ENCODE measurements at regions not wholly inside any gene's neighbourhood (a gene's known extent, or its start where the extent isn't known, plus 50 kb on each side); places are given as distances from the start of the nearest gene placed in this dataset.

DNA sequence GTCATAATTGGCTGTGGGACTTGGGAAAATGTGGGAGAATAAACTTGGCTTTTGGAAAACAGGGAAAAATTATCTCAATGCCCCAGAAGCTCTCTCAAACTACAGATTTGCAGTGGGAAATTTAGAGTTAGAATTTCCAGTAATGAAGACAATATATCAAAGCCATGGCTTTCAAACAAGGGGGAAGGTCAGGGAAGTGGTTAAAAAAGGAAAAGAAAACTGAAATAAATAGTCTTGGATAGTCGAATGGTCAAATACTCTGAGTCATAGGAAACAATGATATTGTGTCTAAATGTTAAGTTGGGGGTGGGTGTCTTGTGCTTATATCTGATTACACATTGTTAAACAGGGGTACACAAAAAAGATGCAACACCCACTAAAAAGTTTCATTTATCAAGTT lies 272.4 kb upstream of the COL8A1 start:
- no peak for DNase-seq

- DNase-seq: no peak
Measured at GRCh38 chr3:99365396-99365795, 273.0 kb upstream of the COL8A1 start.

DNA sequence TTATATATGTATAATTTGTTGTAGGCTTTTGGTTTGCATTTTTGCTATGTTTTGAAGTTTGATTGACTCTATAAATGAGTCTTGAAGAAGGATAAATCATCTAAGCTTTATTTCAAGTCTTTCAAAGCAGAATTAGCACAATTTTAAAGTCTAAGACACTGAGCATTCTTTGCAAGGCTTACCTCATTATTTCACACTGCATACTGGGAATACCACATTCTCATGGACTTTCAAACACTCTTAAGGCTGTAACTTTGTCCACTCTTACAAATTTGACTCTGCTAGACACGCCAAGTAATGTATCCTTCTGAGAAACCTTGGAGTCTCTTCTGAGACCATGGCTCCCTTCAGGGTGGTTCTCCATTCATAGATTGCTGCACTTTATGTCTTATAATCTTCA lies 281.3 kb upstream of the COL8A1 start:
- DNase-seq: no peak

- DNase-seq: no peak
Measured at GRCh38 chr3:99356696-99357095, 281.7 kb upstream of the COL8A1 start.

GRCh38 chr3:99355465-99355864 lies 282.9 kb upstream of the COL8A1 start:
- peak in 1 of 4 experiments; percentile 1 for DNase-seq

DNA sequence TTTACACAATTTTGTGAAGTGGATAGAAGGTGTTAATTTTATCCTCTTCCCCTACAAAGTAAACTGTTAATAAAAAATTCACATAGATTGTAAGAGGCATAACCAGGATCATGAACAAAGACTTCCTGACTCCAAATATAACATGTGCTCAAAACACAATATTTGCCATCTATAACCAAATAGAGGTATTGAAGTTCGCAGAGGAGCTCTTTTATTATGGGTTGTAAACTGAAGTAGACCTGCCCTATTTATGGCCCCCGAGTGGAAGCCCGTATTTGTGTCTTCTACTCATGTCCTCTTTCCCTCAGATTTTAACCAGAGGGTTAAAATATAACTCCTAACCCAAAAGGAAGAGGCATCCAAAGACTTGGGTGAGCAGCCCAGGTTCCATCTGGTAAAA lies 285.6 kb upstream of the COL8A1 start:
- DNase-seq: no peak

- DNase-seq: no peak
Measured at GRCh38 chr3:99351122-99351521, 287.3 kb upstream of the COL8A1 start.

DNA sequence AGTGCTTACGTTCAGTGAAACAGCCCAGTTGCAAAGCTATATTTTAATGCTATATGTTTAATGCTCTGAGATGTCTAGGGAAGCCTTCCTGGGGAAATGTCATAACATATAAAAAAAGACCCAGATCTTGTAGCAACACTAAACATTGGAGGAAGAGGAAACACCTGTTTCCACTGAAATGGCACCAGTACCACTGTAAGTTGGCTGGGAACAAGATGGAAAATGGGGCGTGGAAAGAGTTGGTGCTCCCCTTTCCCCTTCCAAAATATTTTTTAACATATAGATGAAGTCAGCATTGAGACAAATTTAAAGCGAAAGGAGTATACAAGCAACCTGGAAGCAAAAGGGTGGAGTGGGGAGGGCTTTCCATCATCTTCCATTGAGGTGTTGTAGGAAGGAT lies 289.9 kb upstream of the COL8A1 start:
- no peak for DNase-seq

DNA sequence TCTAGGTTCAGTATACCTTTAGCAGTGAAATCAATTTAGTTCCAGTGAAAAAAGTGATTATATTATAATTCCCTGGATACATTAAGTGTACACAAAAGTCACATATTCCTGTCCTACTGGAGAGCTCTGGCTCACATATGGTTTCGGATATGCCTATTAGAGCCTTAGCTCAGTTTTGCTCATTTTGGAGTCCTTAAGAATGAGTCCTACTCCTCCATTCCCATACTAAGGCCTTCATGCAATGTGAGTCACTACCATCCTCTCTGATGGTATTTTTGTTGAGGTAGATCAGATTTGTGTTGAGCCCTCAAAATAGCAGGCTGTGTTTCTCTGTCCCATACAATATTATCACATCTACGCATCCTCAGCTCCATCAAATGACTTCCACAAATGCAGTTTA lies 294.2 kb upstream of the COL8A1 start:
- no peak for DNase-seq

GRCh38 chr3:99342383-99342782 lies 296.0 kb upstream of the COL8A1 start:
- DNase-seq: no peak

GRCh38 chr3:99339222-99339621 lies 299.2 kb upstream of the COL8A1 start:
- no peak for DNase-seq

GRCh38 chr3:99332718-99333117 lies 305.7 kb upstream of the COL8A1 start:
- no peak for DNase-seq

DNA sequence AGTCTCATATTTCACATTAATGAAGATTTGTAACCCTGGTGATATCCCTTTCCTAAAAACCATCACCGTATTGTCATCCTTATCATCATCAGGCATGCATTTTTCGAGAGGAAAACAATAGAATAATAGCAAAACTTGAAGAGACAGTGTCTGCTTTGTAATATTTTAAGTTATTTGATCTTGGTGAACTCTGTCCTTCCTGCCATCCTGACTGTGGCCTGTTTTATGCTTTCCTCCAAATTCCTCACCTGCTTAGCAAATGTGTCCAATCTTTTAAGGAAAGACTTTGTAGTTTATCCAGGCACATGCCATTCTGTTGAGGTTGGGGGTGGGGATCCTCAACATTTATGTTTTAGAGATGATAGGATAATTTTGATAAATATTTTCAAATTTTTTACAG lies 306.1 kb upstream of the COL8A1 start:
- no peak for DNase-seq

DNA sequence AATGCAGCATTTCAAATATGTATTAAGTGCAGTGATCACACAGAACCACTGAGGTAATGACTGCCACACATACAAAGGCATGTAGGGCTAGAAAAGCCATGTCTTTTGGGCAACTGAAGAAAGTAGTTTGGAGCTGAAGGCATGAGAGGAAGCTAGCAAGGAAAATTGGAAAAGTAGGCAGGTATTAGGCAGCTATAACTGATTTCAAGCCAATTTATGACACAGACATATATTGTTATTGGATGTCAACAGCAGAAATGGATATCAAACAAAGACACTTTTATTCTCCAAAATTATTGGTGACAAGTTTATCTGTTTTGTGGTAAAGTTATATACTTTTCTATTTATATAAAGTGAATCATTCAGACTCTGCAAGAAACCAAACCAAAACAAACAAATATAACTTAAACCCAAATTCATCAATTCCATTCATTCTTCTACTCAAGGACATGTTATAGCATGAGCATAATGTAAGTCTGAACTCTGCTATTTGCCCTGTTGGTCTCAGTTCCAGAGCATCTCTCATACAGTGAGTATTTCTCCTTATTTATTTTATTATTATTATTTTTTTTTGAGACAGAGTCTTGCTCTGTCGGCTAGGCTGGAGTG lies 307.4 kb upstream of the COL8A1 start:
- no peak for DNase-seq

DNA sequence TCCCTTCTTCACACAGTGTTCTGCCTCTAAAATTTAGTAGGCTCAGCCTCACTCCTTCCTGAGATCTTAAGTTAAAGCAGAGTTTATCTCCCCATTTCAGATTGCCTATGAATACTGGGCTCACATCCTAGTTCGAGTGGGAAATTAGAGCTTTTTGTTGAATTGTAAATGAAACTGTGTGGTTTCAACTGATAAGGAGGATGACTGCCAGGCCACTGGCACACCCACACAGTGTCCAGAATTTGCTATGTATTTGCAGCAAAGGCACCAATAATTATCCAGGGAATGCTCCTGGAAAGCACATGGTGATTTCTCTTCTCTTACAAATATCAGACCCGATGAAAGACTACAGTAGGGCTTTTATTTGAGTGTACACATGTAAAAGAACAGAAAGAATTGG lies 308.1 kb upstream of the COL8A1 start:
- no peak for DNase-seq

GRCh38 chr3:99325402-99325801 lies 313.0 kb upstream of the COL8A1 start:
- DNase-seq: no peak

DNA sequence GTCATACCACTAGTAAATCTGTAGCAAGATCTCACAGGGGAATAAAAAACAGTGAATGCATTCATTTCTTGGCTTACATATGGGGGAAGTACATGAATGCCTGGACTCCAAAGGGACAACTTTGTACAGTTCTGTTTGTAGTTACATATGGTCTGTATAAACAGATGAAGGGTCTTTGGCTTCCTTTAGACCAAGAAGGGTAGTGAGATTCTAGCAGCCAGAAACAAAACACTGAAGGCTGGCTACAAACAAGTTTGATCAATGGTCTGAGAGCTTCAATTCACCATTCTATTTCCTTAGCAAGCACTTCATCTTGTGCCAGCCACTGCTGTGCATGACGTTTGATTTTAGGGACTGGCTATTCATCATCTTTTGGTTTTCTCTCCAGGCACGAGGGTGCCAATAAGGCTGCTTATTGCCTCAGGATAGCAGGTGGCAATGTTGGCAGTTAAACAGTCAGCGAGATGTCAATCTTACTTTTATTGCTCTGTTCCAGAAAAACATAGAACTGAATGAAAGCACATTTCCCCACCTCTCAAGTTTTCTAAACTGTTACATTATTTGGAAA lies 313.7 kb upstream of the COL8A1 start:
- DNase-seq: no peak

DNA sequence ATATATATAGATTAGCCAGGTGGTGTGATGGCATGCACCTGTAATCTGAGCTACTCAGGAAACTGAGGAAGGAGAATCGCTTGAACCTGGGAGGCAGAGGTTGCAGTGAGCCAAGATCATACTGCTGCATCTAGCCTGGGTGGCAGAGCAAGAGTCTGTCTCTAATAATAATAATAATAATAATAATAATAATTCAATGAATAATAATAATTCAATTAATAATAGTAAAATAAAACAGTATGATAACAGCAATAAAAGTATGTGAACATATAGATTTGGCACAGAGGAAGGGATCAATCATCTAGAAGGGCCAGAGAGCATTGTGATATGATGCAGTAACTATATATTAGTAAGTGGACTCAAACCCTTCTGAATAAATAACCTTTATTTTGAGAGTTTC lies 314.5 kb upstream of the COL8A1 start:
- no peak for DNase-seq

DNA sequence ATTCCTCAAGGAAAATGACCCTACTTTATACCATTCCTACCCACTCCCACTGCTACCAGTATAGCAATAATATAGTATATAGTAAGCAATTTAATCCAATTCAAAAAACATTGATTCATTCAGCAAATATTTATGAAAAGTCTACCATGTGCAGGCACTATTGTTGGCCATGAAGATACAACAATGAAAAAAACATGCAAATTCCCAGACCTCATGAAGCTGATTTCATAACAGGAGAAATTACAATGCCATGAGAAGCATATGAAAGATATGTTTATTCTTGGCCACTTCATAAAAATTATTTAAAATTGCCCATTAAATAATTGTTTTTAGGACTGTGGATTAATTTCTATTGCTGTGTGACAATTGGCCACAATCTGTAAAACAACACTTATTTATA lies 315.8 kb upstream of the COL8A1 start:
- no peak for DNase-seq

DNA sequence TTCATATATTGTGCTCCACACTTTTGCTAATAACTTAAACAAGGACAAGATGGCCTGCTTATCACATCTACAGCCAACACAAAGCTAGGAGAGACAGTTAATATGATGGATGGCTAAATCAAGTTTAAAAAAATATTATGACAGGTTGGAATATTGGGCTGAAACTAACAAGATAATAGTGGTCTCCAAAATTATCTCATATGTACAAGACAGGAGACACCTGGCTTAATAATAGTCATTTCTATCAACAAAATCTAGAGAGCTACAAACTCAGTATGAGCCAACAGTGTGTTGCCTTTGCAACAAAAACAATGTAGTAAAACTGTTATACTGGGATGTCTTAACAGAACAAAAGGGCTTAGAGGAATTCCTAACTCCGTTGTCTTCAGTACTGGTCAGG lies 317.1 kb upstream of the COL8A1 start:
- no peak for DNase-seq

- DNase-seq: no peak
Measured at GRCh38 chr3:99319961-99320360, 318.4 kb upstream of the COL8A1 start.

DNA sequence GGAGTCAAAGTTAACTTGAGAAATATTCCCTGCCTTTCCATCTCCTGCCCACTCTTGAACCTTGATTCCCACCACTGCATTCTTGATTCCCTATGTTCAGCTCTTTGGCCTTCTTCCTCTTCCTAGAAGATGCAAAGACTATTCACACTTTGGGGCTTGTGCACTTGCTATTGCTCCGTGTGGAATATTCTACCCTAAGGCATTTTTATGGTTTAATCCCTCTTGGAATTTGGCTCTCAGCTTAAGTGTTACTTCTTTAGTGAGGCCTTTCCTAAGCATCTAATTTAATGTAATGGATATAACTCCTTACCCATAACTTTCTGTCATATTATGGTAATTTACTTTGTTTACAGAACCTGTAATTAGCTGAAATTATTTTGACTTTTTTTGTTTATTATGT lies 318.9 kb upstream of the COL8A1 start:
- DNase-seq: no peak

- no peak for DNase-seq
Measured at GRCh38 chr3:99317201-99317600, 321.2 kb upstream of the COL8A1 start.

GRCh38 chr3:99315896-99316295 lies 322.5 kb upstream of the COL8A1 start:
- no peak for DNase-seq

DNA sequence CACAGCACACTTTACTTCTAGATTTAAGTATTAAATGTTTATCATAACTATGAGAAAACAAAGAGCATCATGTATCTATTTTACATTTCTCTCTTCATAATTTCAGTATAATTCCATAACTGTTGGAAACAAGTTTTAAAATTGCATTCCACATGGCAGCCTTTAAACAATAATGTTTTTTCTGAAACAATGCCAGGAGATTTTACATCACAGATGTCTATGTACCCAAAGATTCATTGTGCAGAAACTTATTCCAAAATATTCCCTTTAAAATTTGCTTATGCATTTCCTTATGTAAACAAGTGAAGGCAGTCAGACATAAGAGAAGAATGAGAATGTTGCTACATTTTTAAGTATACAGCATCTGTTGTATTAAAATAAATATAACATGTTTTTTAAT lies 324.9 kb upstream of the COL8A1 start:
- no peak for DNase-seq
